GM13977 (cell line): ENCODE measurements at regions not wholly inside any gene's neighbourhood (a gene's known extent, or its start where the extent isn't known, plus 50 kb on each side); places are given as distances from the start of the nearest gene placed in this dataset.

Experiments used
- DNase-seq: peaks from one replicate; pipeline ENCODE4 v3.0.0; 2012; ENCODE audit warnings: low spot score
- in situ Hi-C: fragments of 300-500 bp; cut with MboI; formaldehyde crosslinking; loops from one replicate; pipeline ENCODE4 v1.12.0; 2022; ENCODE audit warnings: low sequenced_read_pairs, low pct_unique_long_range_greater_than_20kb, mixed read lengths, inconsistent platforms; ENCODE audit not compliant: unreplicated experiment
- TF ChIP-seq, protein P1 (sequence below): IDR thresholded peaks from 2 replicates; pipeline ENCODE4 v1.5.1; 2012; ENCODE audit warnings: mild to moderate bottlenecking, control low read depth; ENCODE audit not compliant: insufficient read depth; ENCODE audit errors: extremely low read depth, missing control alignments

DNA sequence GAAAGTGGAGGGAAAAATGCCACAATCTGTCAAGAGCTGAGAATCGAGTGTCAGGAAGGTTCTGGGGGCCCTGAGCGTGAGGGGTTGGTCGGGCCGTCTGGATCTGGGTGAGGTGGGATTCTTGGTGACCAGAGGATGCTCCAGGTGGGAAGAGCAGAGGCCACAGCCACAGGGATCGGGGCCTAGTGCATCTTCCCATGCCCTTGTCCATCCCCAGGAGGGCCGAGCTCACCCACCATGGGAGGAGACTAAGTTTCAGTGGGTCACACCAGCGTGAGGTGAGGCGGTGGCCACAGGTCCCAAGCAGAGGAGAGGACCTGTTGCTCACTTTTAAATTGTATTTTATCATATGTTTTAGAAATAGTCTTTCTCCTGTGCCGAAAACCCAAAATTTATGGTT, 70.0 kb downstream of the TMEM18 start:
- in situ Hi-C loops = no loop called here
- no peak for DNase-seq
- TF ChIP-seq, protein P1, sequence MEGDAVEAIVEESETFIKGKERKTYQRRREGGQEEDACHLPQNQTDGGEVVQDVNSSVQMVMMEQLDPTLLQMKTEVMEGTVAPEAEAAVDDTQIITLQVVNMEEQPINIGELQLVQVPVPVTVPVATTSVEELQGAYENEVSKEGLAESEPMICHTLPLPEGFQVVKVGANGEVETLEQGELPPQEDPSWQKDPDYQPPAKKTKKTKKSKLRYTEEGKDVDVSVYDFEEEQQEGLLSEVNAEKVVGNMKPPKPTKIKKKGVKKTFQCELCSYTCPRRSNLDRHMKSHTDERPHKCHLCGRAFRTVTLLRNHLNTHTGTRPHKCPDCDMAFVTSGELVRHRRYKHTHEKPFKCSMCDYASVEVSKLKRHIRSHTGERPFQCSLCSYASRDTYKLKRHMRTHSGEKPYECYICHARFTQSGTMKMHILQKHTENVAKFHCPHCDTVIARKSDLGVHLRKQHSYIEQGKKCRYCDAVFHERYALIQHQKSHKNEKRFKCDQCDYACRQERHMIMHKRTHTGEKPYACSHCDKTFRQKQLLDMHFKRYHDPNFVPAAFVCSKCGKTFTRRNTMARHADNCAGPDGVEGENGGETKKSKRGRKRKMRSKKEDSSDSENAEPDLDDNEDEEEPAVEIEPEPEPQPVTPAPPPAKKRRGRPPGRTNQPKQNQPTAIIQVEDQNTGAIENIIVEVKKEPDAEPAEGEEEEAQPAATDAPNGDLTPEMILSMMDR = no peak

DNA sequence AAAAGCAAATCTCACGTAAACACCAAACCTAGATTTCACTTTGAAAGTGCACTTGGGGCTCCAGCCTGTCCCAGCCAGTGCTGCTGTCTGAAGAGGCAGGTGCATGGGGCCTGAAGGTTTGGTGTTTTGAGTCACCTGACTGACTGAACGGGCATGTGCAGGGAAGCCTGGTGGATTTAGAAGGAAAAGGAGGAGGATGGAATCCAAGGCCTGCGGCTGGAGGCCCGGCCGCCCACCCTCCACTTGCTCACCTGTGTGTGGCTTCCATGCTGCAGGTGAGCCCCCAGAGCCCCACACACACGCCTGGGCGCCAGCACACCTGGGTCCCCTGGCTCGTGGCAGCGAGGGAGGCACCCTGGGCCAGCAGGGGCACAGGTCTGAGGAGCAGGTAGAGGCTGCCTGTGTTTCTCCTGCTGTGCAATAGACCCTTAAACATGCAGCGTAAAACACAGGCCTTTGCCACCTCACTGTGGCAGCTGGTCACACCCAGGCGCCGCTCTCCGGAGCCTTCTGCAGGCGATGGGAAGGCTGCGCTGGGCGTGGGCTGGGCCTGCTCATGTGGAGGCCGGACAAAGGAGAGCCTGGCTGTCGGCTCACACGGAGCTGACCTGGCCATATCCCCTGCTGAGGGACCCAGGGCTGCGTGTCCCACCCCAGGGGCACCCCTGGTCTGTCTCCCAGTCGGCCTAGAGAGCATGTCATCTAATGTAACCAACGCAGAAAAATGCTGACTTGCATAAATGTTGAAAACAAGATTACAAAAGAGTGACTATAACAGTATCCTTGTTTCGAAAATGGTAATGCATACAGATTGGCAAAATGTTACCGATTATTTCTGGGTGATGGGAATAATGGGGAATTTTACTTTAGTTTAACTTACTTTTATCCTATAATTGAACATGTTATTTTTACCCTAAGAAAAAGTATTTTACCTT, 71.3 kb downstream of the TMEM18 start:
- no peak for DNase-seq
- in situ Hi-C loops = no loop called here
- TF ChIP-seq, protein P1 = no peak

DNA sequence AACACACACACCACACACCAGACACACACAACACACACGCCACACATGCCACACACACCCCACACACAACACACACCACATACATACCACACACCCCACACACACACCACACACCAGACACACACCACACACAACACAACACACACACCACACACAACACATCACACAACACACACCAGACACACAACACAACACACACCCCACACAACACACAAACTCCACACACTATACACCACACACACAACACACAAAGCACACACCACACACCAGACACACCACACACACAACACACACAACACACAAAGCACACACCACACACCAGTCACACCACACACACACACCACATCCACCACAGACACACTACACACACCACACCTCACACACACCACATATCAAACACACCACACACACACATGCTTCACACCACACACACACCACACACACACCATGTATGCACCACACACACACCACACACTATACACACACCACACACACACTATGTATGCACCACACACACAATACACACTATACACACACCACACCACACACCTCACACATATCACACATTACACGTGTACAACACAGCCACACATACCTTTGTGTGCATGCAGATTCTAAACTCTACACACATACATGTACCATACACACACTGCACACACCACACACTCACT, 72.2 kb downstream of the TMEM18 start:
- in situ Hi-C loops = no loop called here
- DNase-seq = no peak
- TF ChIP-seq, protein P1 = no peak

DNA sequence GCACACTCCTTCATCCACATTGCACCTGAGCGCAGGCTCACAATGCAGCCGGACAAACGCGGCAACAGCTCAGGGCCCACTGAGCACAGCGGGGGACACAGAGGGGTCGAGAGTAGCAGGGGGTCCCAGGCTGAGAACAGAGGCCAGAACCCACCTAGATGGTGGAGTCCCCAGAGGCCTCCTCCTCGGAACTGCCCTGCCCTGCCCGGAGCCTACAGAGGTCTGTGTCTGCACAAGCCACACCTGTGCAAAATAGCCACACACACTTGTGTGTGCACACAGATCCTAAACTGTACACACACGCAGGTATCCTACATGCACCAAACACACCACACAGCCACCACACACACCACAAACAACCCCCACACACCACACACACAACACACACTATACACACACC, 72.8 kb downstream of the TMEM18 start:
- TF ChIP-seq, protein P1 = no peak
- in situ Hi-C loops = no loop called here
- DNase-seq = no peak

DNA sequence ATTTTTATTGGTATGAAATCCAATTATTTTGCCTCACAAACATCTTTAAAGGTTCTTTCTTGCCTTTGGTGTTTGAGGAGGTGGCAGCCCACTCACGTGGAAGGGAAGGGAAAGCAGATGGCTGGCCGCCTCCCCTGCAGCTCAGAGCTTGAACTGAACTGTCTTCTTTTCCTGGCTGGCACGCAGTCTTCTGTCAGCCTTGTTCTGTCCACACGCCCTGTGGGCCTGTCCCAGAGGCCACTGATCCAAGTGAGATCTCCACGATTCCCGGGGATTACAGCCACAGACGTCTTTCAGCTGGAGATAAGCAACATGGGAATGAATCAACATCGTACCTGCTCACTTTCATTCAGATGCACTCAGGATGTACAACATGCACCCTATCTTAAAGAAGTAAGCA, 73.3 kb downstream of the TMEM18 start:
- DNase-seq = no peak
- TF ChIP-seq, protein P1 = no peak

DNA sequence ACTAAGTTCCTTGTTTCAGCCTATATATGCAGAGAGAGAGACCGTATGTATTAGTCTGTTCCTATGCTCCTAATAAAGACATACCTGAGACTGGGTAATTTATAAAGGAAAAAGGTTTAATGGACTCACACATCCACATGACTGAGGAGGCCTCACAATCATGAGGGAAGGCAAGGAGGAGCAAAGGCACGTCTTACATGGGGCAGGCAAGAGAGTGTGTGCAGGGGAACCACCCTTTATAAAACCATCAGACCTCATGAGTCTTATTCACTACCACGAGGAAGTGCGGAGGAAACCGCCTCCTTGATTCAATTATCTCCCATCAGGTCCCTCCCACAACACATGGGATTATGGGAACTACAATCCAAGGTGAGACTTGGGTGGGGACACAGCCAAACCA, 73.8 kb downstream of the TMEM18 start:
- TF ChIP-seq, protein P1 = no peak
- no peak for DNase-seq
- in situ Hi-C loops = no loop called here

More for the DNA sequence above, 73.3 kb downstream of the TMEM18 start:
- in situ Hi-C loops = no loop called here
